Right lobe of liver (tissue), 4 donors: ENCODE measurements at regions not wholly inside any gene's neighbourhood (a gene's known extent, or its start where the extent isn't known, plus 50 kb on each side); places are given as distances from the start of the nearest gene placed in this dataset.

Source experiments
- POLR2A ChIP-seq: fragments of 450-650 bp; IDR thresholded peaks from one replicate; pipeline ENCODE4 v1.6.1; 2017; ENCODE audit warnings: antibody characterized with exemption, mild to moderate bottlenecking
- TF ChIP-seq, protein P1 (sequence below), 4 donors: fragments of 200-600 bp in 3 of 4; fragments of 450-650 bp in 1 of 4; IDR thresholded peaks; one replicate each; pipeline versions ENCODE4 v1.5.1 to v1.8.0; 2016 to 2022; ENCODE audit warnings: antibody characterized with exemption in 4 of 4, mild to moderate bottlenecking in 2 of 4
- donor health status: DM: no; HTN: no; CAD: no.
- donor health status: DM: no; HTN: no; CAD: no.
- donor health status: DM: no; HTN: yes; CAD: no.

DNA sequence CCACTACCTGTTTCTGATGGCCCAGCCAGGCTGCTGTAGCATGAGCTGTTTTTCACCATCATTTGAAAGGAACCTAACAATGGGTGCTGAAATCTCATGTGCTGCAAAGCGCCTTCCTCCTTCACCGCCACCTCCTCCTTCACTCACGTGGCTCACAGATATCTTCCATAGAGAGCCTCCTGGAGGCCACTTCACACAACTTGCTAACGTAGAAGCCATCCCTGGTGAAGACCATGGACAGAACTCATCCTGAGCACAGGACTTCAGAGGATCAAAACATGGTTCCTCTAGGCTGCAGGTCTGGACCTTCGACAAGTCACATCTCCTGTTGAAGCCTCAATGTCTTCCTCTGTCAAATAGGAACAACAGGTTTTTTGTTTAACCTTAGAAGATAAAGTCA is 155.5 kb upstream of the RAD23B start:
- TF ChIP-seq, protein P1, sequence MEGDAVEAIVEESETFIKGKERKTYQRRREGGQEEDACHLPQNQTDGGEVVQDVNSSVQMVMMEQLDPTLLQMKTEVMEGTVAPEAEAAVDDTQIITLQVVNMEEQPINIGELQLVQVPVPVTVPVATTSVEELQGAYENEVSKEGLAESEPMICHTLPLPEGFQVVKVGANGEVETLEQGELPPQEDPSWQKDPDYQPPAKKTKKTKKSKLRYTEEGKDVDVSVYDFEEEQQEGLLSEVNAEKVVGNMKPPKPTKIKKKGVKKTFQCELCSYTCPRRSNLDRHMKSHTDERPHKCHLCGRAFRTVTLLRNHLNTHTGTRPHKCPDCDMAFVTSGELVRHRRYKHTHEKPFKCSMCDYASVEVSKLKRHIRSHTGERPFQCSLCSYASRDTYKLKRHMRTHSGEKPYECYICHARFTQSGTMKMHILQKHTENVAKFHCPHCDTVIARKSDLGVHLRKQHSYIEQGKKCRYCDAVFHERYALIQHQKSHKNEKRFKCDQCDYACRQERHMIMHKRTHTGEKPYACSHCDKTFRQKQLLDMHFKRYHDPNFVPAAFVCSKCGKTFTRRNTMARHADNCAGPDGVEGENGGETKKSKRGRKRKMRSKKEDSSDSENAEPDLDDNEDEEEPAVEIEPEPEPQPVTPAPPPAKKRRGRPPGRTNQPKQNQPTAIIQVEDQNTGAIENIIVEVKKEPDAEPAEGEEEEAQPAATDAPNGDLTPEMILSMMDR (IDR thresholded peaks at IDR 0.05) = no peak
- TF ChIP-seq POLR2A = no peak
